A673 (cell line): ENCODE measurements at regions not wholly inside any gene's neighbourhood (a gene's known extent, or its start where the extent isn't known, plus 50 kb on each side); places are given as distances from the start of the nearest gene placed in this dataset.

Source experiments
- CTCF ChIP-seq: fragments of 300-800, 200-600 bp; sonication (generic); conservative IDR thresholded peaks from 2 replicates; pipeline ENCODE4 v1.5.1; 2017; ENCODE audit warnings: low read depth, mild to moderate bottlenecking, antibody characterized with exemption, low read length, moderate library complexity, mixed read lengths
- EZH2 ChIP-seq: fragments of 200-600 bp; sonication (generic); IDR thresholded peaks from 2 replicates; pipeline ENCODE4 v1.6.1; 2017; ENCODE audit warnings: borderline replicate concordance, low read depth, mild to moderate bottlenecking, mixed read lengths, antibody characterized with exemption, low read length; ENCODE audit not compliant: poor library complexity, severe bottlenecking

- TF ChIP-seq CTCF (no peak), EZH2 (no peak)
Measured at GRCh38 chr1:215484171-215484939, 82.7 kb upstream of the KCTD3 start.
